ENCODE measurements at regions not wholly inside any gene's neighbourhood (a gene's known extent, or its start where the extent isn't known, plus 50 kb on each side); places are given as distances from the start of the nearest gene placed in this dataset.

DNA sequence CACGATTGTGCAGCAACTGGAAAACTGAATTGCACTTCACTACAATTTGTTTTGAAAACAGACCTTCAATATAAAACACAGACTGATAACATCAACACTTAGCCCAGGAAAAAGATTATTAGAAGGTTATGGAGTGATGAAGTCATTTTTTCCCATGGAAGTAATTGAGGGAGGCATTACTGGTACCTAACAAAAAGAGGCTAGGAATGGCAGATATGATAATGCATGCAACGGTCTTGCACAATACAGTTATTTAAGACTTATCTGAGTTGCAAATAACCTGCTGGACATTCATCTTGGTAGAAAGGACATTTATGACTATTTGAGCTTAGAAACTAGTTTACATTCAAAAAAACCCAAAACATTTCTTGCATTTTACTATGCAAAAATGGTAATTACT is 1031.9 kb downstream of the FAT4 start:
- intact Hi-C loops (cut with DNase I; ENCODE audit: low total_unique reads): no loop called here

GRCh38 chr4:126354784-126355183 is 1040.0 kb downstream of the FAT4 start:
- intact Hi-C loops (cut with DNase I; ENCODE audit: low total_unique reads): no loop called here
- WGBS, 2 donors: 65 to 74% methylated on average over 3 of the region's 3 CpGs
- DNase-seq (ENCODE audit: low spot score in 2 of 2): no peak
- no peak overlapping the region for H3K4me3 ChIP-seq (ENCODE audit: low read depth, poor library complexity, severe bottlenecking)
- TF ChIP-seq CTCF (IDR thresholded peaks at IDR 0.05) (no peak), POLR2A (IDR thresholded peaks at IDR 0.05) (no peak)

More for the DNA sequence above, 1031.9 kb downstream of the FAT4 start:
- no peak for DNase-seq (ENCODE audit: low spot score in 2 of 2)
- H3K4me3 ChIP-seq (ENCODE audit: low read depth, poor library complexity, severe bottlenecking): no peak overlapping the region
- TF ChIP-seq POLR2A (IDR thresholded peaks at IDR 0.05) (no peak), CTCF (IDR thresholded peaks at IDR 0.05) (no peak)
- 70 to 81% methylated on average over 2 of the region's 2 CpGs for WGBS, 2 donors

DNA sequence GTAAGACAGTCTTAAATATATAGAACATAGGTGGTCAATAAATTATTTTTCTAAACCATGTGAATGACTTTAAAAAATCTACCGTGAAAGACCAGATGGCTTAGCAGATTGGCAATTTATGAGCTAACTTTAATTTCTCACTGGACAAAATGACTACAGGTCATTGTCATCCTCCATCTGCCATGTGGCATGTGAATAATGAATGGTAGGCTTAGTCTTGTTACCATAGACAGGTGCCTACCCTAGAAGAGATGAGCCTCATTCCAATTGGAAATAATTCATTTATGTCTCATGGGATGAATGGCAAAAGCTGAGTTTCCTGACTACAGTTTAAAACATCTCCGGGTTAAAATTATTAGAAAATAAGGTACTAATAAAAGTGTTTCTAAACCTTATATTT is 1043.3 kb downstream of the FAT4 start:
- TF ChIP-seq CTCF (IDR thresholded peaks at IDR 0.05): no peak
- no peak for TF ChIP-seq POLR2A (IDR thresholded peaks at IDR 0.05)
- intact Hi-C loops (cut with DNase I; ENCODE audit: low total_unique reads): no loop called here
- no peak overlapping the region for H3K4me3 ChIP-seq (ENCODE audit: low read depth, poor library complexity, severe bottlenecking)
- 87 to 93% methylated on average over 2 of the region's 2 CpGs for WGBS, 2 donors
- no peak for DNase-seq (ENCODE audit: low spot score in 2 of 2)

DNA sequence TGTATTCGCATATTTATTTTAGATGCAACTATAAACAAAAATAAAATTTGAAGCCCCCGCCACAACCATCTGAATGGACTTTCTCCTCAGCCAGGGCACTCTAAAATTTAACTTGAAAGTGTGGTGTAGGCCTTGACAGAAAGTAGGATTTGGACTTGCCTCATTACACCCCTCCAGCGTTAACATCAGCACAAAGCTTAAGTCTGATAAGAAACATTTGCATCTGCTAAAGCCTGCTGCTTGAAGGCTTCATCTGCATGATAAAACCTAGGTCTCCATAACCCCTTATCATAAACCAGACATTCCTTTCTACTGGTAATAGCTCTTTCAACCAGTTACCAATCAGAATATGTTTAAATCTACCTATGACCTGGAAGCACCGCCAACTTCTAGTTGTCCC is 1046.5 kb downstream of the FAT4 start:
- DNase-seq (ENCODE audit: low spot score in 2 of 2): no peak
- no peak for TF ChIP-seq POLR2A (IDR thresholded peaks at IDR 0.05)
- no peak for TF ChIP-seq CTCF (IDR thresholded peaks at IDR 0.05)
- WGBS, 2 donors: 68 to 81% methylated on average over 4 of the region's 4 CpGs
- H3K4me3 ChIP-seq (ENCODE audit: low read depth, poor library complexity, severe bottlenecking): no peak overlapping the region
- intact Hi-C loops (cut with DNase I; ENCODE audit: low total_unique reads): no loop called here

- intact Hi-C loops (cut with DNase I; ENCODE audit: low total_unique reads): no loop called here
- DNase-seq (ENCODE audit: low spot score in 2 of 2): no peak
- WGBS, 2 donors: 50% methylated on average over 1 of the region's 1 CpG
- H3K4me3 ChIP-seq (ENCODE audit: low read depth, poor library complexity, severe bottlenecking): no peak overlapping the region
- no peak for TF ChIP-seq CTCF (IDR thresholded peaks at IDR 0.05)
- no peak for TF ChIP-seq POLR2A (IDR thresholded peaks at IDR 0.05)
Measured at GRCh38 chr4:126364311-126364911, 1049.7 kb downstream of the FAT4 start.

DNA sequence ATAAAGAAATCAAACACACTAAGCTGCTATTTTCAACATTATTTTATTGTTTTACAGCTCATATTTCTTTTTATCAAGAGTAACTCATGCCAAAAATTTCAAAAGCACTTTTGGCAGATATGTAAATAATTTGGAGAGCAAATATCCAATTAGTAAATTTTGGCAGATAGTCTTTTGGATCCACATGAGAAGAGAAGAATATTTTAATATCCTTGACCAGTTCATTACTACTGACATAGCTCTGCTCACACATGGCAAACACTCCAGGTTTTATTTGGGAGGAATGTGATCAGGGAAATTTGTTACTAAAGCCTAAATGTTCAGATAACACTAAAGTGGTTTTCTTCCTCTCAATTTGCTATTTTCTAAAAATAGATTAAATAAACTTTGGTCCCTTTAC is 1054.3 kb downstream of the FAT4 start:
- no peak overlapping the region for H3K4me3 ChIP-seq (ENCODE audit: low read depth, poor library complexity, severe bottlenecking)
- intact Hi-C loops (cut with DNase I; ENCODE audit: low total_unique reads): no loop called here
- no peak for TF ChIP-seq POLR2A (IDR thresholded peaks at IDR 0.05)
- TF ChIP-seq CTCF (IDR thresholded peaks at IDR 0.05): no peak
- no peak for DNase-seq (ENCODE audit: low spot score in 2 of 2)

Data from lower leg skin (tissue), 4 donors.